Common myeloid progenitor, CD34-positive (primary cell): ENCODE measurements at regions not wholly inside any gene's neighbourhood (a gene's known extent, or its start where the extent isn't known, plus 50 kb on each side); places are given as distances from the start of the nearest gene placed in this dataset.

Experiments used
- CTCF ChIA-PET: fragments of 350-600 bp; sonication (Branson Sonifier 250); formaldehyde crosslinking; loops from one replicate; lab custom pipeline; 2021; ENCODE audit warnings: antibody characterized with exemption; lab: Charles Lee
- POLR2A ChIA-PET: fragments of 350-600 bp; sonication (Branson Sonifier 250); formaldehyde crosslinking; loops from one replicate; lab custom pipeline; 2021; ENCODE audit warnings: antibody characterized with exemption; lab: Charles Lee
- DNase-seq, 3 donors: peaks; one replicate each; pipeline versions ENCODE4 v3.0.0 to v3.0.0-alpha.2; 2013
- H3K27ac ChIP-seq, 2 experiments: 1 replicate in 1 of 2; 2 replicates in 1 of 2; pipeline ENCODE4 v1.7.0; 2013; ENCODE audit warnings: inconsistent platforms in 2 of 2, low read length in 2 of 2, mild to moderate bottlenecking in 2 of 2, low read depth in 1 of 2, moderate library complexity in 1 of 2; ENCODE audit not compliant: severe bottlenecking in 2 of 2, insufficient read depth in 1 of 2, poor library complexity in 1 of 2
- H3K27me3 ChIP-seq, 5 experiments: replicated peaks in 2 of 5; 1 replicate in 3 of 5; 2 replicates in 2 of 5; pipeline versions ENCODE4 v1.6.1 to v1.7.0; 2013; ENCODE audit warnings: low read length in 4 of 5, mild to moderate bottlenecking in 2 of 5, moderate library complexity in 2 of 5, inconsistent platforms in 1 of 5; ENCODE audit not compliant: insufficient read depth in 5 of 5, control insufficient read depth in 4 of 5
- H3K36me3 ChIP-seq, 4 experiments: 1 replicate in 2 of 4; 2 replicates in 2 of 4; pipeline versions ENCODE4 v1.6.1 to v1.7.0; 2013; ENCODE audit warnings: low read length in 3 of 4, control low read depth in 1 of 4, mild to moderate bottlenecking in 1 of 4; ENCODE audit not compliant: control insufficient read depth in 4 of 4, insufficient read depth in 4 of 4
- H3K4me1 ChIP-seq, 4 experiments: 1 replicate in 3 of 4; 2 replicates in 1 of 4; pipeline versions ENCODE4 v1.6.1 to v1.7.1; 2013; ENCODE audit warnings: low read length in 3 of 4, mild to moderate bottlenecking in 3 of 4, control low read depth in 1 of 4, inconsistent platforms in 1 of 4, moderate library complexity in 1 of 4; ENCODE audit not compliant: control insufficient read depth in 4 of 4, insufficient read depth in 4 of 4; ENCODE audit errors: control extremely low read depth in 1 of 4
- H3K4me3 ChIP-seq, 7 experiments: 1 replicate in 4 of 7; 2 replicates in 3 of 7; pipeline versions ENCODE4 v1.5.1 to v1.7.0; 2013; ENCODE audit warnings: mild to moderate bottlenecking in 7 of 7, low read length in 6 of 7, moderate library complexity in 6 of 7, inconsistent platforms in 2 of 7, low read depth in 2 of 7, control low read depth in 1 of 7; ENCODE audit not compliant: insufficient read depth in 4 of 7, control insufficient read depth in 1 of 7; ENCODE audit errors: extremely low read depth in 1 of 7
- H3K9me3 ChIP-seq, 5 experiments: 1 replicate in 4 of 5; 2 replicates in 1 of 5; pipeline versions ENCODE4 v1.6.1 to v1.7.1; 2013; ENCODE audit warnings: low read length in 4 of 5, mild to moderate bottlenecking in 2 of 5, inconsistent platforms in 1 of 5, low read depth in 1 of 5, moderate library complexity in 1 of 5; ENCODE audit not compliant: control insufficient read depth in 4 of 5, insufficient read depth in 2 of 5; ENCODE audit errors: control extremely low read depth in 1 of 5
- WGBS: methylation state at CpG from one replicate; pipeline ENCODE4 v1.1.5; 2013; ENCODE audit not compliant: insufficient coverage; 5-methylcytosine and 5-hydroxymethylcytosine counted together

- ChIA-PET POLR2A (no interaction called here), CTCF (no interaction called here)
- WGBS: no CpG with 5 or more reads among the region's 1 CpG
Observed at GRCh38 chr5:93096561-93096960, 484.5 kb downstream of the NR2F1-AS1 start.

GRCh38 chr5:93092349-93093105, 488.5 kb downstream of the NR2F1-AS1 start:
- H3K27ac ChIP-seq: no peak overlapping the region
- no peaks in the 10 kb centered on the region for H3K4me1 ChIP-seq
- POLR2A ChIA-PET: no interaction called here
- WGBS: 95% methylated on average over 2 of the region's 2 CpGs
- H3K27me3 ChIP-seq: no peaks in the 10 kb centered on the region
- DNase-seq: no peak
- H3K36me3 ChIP-seq: no peaks in the 10 kb centered on the region
- H3K4me3 ChIP-seq: no peak overlapping the region
- CTCF ChIA-PET: no interaction called here
- no peaks in the 10 kb centered on the region for H3K9me3 ChIP-seq

More at GRCh38 chr5:93096561-93096960, 484.5 kb downstream of the NR2F1-AS1 start:
- Histone ChIP-seq H3K9me3 (no peaks in the 10 kb centered on the region), H3K27ac (no peak overlapping the region), H3K36me3 (no peaks in the 10 kb centered on the region), H3K4me3 (no peak overlapping the region), H3K4me1 (no peaks in the 10 kb centered on the region), H3K27me3 (no peaks in the 10 kb centered on the region)
- no peak for DNase-seq

GRCh38 chr5:93090698-93091097, 490.3 kb downstream of the NR2F1-AS1 start:
- no peaks in the 10 kb centered on the region for H3K4me1 ChIP-seq
- no peak overlapping the region for H3K4me3 ChIP-seq
- ChIA-PET CTCF (no interaction called here), POLR2A (no interaction called here)
- whole genome bisulfite sequencing: 71% methylated on average over 1 of the region's 5 CpGs
- H3K27ac ChIP-seq: no peak overlapping the region
- no peaks in the 10 kb centered on the region for H3K36me3 ChIP-seq
- H3K9me3 ChIP-seq: no peaks in the 10 kb centered on the region
- no peaks in the 10 kb centered on the region for H3K27me3 ChIP-seq
- DNase-seq: no peak

- Histone ChIP-seq H3K9me3 (no peaks in the 10 kb centered on the region), H3K27ac (no peak overlapping the region), H3K4me3 (no peak overlapping the region), H3K27me3 (no peaks in the 10 kb centered on the region), H3K36me3 (no peaks in the 10 kb centered on the region), H3K4me1 (no peaks in the 10 kb centered on the region)
- POLR2A ChIA-PET: no interaction called here
- WGBS: 90% methylated on average over 2 of the region's 7 CpGs
- no peak for DNase-seq
- CTCF ChIA-PET: no interaction called here
Observed at GRCh38 chr5:93088592-93089389, 492.2 kb downstream of the NR2F1-AS1 start.

- H3K27ac ChIP-seq: no peak overlapping the region
- no peaks in the 10 kb centered on the region for H3K36me3 ChIP-seq
- POLR2A ChIA-PET: no interaction called here
- H3K4me3 ChIP-seq: no peak overlapping the region
- no peak for DNase-seq
- no peaks in the 10 kb centered on the region for H3K4me1 ChIP-seq
- H3K27me3 ChIP-seq: no peaks in the 10 kb centered on the region
- no peaks in the 10 kb centered on the region for H3K9me3 ChIP-seq
- CTCF ChIA-PET: no interaction called here
- WGBS: 95% methylated on average over 2 of the region's 3 CpGs
Observed at GRCh38 chr5:93087326-93087725, 493.7 kb downstream of the NR2F1-AS1 start.

- WGBS: 96% methylated on average over 2 of the region's 2 CpGs
- DNase-seq: no peak
- ChIA-PET CTCF (no interaction called here), POLR2A (no interaction called here)
- Histone ChIP-seq H3K9me3 (no peaks in the 10 kb centered on the region), H3K36me3 (no peaks in the 10 kb centered on the region), H3K4me3 (no peak overlapping the region), H3K4me1 (no peaks in the 10 kb centered on the region), H3K27ac (no peak overlapping the region), H3K27me3 (no peaks in the 10 kb centered on the region)
Observed at GRCh38 chr5:93082981-93083380, 498.0 kb downstream of the NR2F1-AS1 start.

- ChIA-PET CTCF (no interaction called here), POLR2A (no interaction called here)
- Histone ChIP-seq H3K4me1 (no peaks in the 10 kb centered on the region), H3K27ac (no peak overlapping the region), H3K9me3 (no peaks in the 10 kb centered on the region), H3K36me3 (no peaks in the 10 kb centered on the region), H3K27me3 (no peaks in the 10 kb centered on the region), H3K4me3 (no peak overlapping the region)
- DNase-seq: no peak
- WGBS: no CpG with 5 or more reads among the region's 2 CpGs
Observed at GRCh38 chr5:93079046-93079445, 502.0 kb downstream of the NR2F1-AS1 start.
